Gastrocnemius medialis (tissue), 4 donors: ENCODE measurements at regions not wholly inside any gene's neighbourhood (a gene's known extent, or its start where the extent isn't known, plus 50 kb on each side); places are given as distances from the start of the nearest gene placed in this dataset.

Source experiments
- POLR2A ChIP-seq, 2 donors: fragments of 450-650 bp; IDR thresholded peaks; one replicate each; pipeline ENCODE4 v1.6.1; 2017; ENCODE audit warnings: antibody characterized with exemption in 2 of 2, mild to moderate bottlenecking in 2 of 2, moderate library complexity in 2 of 2
- TF ChIP-seq, protein P1 (sequence below), 5 experiments: fragments of 450-650 bp in 3 of 5; fragments of 200-600 bp in 2 of 5; sonication (generic) in 2 of 5; IDR thresholded peaks in 4 of 5; conservative IDR thresholded peaks in 1 of 5; 1 replicate in 4 of 5; 2 replicates in 1 of 5; pipeline ENCODE4 v1.5.1; 2016 to 2019; ENCODE audit warnings: antibody characterized with exemption in 5 of 5, mild to moderate bottlenecking in 3 of 5, moderate library complexity in 3 of 5

DNA sequence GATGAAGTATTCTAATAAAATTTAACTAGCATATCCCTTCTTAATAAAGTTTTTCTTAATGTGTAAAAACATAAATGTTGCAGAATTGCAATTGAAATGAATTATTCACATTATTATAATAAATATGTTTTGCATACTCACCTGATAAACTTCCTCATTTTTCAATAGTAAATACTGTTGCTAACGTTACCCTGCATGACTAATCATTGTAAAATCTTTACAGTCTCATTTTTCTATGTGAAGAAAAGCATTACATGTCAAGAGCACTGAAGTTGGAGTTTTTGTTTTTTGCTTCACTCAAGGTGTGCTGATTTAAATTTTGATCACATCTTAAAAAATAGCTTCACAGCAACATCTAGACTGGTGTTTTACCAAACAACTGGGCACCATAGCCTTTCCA is 157.2 kb upstream of the CDH18 start:
- TF ChIP-seq, protein P1, sequence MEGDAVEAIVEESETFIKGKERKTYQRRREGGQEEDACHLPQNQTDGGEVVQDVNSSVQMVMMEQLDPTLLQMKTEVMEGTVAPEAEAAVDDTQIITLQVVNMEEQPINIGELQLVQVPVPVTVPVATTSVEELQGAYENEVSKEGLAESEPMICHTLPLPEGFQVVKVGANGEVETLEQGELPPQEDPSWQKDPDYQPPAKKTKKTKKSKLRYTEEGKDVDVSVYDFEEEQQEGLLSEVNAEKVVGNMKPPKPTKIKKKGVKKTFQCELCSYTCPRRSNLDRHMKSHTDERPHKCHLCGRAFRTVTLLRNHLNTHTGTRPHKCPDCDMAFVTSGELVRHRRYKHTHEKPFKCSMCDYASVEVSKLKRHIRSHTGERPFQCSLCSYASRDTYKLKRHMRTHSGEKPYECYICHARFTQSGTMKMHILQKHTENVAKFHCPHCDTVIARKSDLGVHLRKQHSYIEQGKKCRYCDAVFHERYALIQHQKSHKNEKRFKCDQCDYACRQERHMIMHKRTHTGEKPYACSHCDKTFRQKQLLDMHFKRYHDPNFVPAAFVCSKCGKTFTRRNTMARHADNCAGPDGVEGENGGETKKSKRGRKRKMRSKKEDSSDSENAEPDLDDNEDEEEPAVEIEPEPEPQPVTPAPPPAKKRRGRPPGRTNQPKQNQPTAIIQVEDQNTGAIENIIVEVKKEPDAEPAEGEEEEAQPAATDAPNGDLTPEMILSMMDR (IDR thresholded peaks at IDR 0.05 in 4 of 5, conservative IDR thresholded peaks at IDR 0.05 in 1 of 5), result no peak
- TF ChIP-seq POLR2A (IDR thresholded peaks at IDR 0.05), result no peak
